ENCODE measurements at regions not wholly inside any gene's neighbourhood (a gene's known extent, or its start where the extent isn't known, plus 50 kb on each side); places are given as distances from the start of the nearest gene placed in this dataset.
"Not testable (repeated sequence)": the region's sequence is repeated elsewhere in the genome, so short reads cannot be mapped to it uniquely, and the experiment has no call there.

- DNase-seq: no peak
Observed at GRCh38 chr7:43044511-43044910, 67.9 kb upstream of the HECW1 start.

DNA sequence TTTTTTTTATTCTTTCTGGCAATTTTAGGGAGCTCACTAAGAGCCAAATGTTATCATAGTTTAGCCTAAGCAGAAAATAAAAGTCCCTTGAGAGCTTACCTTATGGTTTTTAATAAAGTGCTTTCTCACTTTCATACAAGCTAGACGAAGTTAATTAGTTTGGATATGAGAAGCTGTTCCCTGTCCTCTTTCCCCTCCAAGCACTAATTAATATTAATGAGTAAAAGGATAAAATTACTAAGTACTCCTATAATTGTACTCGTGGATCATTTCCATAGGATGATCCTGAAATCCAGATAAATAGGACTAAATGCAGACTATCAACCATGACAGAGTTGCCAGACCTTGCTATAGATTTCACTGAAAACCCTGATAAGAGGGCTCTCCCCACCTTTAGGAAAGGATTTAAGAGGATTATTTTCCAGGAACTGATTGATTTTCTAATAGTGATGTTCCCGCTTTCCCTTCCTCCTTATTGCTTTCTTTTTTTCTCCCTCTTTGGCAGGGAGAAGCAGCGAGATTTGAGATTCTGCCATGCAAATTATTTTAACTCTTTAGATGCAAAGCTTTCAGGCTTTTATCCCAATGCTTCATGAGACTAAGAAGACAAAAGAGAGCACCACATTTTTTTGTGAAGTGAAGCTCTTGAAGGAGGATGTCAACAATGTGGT, 58.3 kb upstream of the HECW1 start:
- DNase-seq: no peak

- DNase-seq: no peak
Observed at GRCh38 chr7:43057141-43057540, 55.3 kb upstream of the HECW1 start.

GRCh38 chr7:43058271-43059066, 54.0 kb upstream of the HECW1 start:
- no peak for DNase-seq

DNA sequence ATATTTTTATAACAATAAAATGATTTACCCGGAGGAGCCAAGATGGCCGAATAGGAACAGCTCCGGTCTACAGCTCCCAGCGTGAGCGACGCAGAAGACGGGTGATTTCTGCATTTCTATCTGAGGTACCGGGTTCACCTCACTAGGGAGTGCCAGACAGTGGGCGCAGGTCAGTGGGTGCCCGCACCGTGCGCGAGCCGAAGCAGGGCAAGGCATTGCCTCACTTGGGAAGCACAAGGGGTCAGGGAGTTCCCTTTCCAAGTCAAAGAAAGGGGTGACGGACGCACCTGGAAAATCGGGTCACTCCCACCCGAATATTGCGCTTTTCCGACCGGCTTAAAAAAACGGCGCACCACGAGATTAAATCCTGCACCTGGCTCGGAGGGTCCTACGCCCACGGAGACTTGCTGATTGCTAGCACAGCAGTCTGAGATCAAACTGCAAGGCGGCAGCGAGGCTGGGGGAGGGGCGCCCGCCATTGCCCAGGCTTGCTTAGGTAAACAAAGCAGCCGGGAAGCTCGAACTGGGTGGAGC, 53.3 kb upstream of the HECW1 start:
- not testable (repeated sequence) for DNase-seq

All from nucleus accumbens (tissue), 56 donors.